ENCODE measurements at regions not wholly inside any gene's neighbourhood (a gene's known extent, or its start where the extent isn't known, plus 50 kb on each side); places are given as distances from the start of the nearest gene placed in this dataset.

DNA sequence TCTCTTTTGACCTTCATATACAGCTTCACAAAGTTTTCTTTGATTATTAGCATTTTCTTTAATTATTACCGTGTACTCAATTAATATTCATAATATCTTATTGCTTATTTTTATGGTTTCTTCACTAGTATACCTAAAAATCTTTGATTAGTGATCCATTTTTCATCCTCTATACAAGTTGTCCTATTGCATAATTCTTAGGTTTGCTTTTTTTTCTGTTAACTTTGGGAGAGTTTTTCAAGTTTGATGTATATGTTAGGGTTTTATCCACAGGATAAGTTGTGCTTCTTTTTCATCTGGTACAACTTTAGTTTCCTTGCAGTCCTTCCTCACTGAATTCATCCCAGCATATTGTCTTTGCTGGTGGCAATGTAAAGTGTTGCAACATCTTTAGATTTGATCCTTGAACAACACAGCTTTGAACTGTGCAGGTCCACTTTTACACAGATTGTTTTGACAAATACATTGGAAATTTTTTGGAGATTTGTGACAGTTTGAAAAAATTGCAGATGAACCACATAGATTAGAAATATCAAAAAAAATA, 88.6 kb upstream of the NAV3 start:
- no peak for DNase-seq (ENCODE audit: low read depth)
- TF ChIP-seq, protein P1, sequence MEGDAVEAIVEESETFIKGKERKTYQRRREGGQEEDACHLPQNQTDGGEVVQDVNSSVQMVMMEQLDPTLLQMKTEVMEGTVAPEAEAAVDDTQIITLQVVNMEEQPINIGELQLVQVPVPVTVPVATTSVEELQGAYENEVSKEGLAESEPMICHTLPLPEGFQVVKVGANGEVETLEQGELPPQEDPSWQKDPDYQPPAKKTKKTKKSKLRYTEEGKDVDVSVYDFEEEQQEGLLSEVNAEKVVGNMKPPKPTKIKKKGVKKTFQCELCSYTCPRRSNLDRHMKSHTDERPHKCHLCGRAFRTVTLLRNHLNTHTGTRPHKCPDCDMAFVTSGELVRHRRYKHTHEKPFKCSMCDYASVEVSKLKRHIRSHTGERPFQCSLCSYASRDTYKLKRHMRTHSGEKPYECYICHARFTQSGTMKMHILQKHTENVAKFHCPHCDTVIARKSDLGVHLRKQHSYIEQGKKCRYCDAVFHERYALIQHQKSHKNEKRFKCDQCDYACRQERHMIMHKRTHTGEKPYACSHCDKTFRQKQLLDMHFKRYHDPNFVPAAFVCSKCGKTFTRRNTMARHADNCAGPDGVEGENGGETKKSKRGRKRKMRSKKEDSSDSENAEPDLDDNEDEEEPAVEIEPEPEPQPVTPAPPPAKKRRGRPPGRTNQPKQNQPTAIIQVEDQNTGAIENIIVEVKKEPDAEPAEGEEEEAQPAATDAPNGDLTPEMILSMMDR (IDR thresholded peaks at IDR 0.05; ENCODE audit: low read length, missing control alignments) = no peak
- no peak overlapping the region for H3K4me3 ChIP-seq (replicated peaks; ENCODE audit: low read depth, low read length)

DNA sequence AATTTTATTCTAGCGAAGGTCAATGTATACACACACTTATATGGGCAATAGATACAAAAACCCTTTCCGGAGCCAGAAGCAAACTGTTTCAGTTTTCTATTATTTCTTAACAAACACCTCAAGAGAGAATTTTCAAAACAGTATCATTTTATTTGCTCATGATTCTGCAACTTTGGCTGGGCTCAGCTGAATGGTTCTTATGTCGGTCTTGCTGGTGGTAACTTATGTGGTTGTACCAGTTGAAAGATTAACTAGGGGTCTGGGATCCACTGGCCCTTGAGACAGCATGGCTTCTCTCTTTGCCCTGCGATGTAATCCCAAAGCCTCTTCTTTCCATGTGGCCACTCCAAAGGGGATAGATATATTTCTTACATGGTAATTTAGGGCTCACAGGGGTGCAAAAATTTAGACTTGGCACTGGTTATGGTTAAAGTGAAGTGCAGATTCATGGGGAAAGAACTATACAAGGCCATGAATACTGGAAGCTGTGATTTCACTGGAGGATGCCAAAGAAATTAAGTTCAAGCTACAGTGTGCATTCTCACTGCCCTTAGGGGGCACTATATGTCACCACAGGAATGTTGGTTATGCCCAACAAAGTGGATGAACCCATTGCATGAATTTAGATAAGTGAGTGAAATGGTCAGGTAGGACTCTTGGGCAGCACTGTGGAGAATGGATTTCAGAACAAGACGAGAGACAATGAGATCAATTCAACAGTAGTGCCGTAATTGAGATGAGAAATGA, 94.3 kb upstream of the NAV3 start:
- TF ChIP-seq, protein P1 (IDR thresholded peaks at IDR 0.05; ENCODE audit: low read length, missing control alignments) = no peak
- DNase-seq (ENCODE audit: low read depth) = no peak
- H3K4me3 ChIP-seq (replicated peaks; ENCODE audit: low read depth, low read length) = no peak overlapping the region

DNA sequence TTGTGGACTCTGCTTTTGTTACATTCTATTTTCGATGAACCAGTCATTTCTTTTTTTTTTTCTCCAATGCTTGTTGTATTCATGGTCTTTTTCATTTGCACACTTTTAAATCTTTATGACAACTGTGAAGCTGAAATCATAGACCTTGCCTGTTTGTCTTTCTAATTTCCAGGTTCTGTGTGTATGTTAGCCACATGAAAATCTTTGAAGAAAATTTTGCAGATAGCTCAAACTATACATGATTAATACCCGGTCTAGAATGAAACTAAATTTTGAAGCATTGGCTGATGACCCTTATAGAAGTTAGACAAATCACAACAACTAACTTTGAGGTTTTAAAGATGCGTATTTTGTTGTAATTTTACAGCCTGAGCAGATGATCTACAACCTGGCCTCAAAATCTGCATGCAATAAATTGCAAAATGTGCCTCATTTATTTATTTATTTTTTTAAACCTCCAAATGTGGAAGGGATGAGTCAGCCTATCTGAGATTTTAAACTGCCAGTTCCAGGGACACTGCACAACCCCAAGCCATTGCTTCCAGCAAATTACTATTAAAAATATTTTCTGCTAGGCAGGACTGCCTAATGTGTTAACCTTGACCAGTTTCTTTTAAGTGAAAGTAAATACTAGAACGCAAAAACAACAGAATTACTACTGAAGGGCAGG, 96.3 kb upstream of the NAV3 start:
- peak; percentile 41 for DNase-seq (ENCODE audit: low read depth)
- TF ChIP-seq, protein P1 (IDR thresholded peaks at IDR 0.05; ENCODE audit: low read length, missing control alignments) = no peak
- H3K4me3 ChIP-seq (replicated peaks; ENCODE audit: low read depth, low read length) = no peak overlapping the region

DNA sequence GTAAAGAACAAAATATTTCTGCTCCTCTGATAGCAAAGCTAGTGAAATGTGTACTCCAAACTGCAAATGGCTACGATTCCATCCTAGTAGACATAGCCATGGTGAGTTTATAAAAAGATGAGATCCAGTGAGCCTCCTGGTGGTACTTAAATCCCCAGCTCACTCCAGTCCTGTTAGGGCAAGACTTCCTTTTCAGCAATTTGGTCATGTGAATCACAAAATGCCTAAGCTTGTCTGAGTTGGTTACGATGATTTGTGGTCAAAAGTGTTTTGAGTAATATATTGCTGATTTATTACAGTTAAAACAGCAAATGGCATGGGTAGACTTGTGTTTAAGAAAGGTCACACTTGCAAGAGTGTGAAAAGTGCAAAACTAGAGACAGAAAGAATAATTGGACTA, 102.7 kb upstream of the NAV3 start:
- H3K4me3 ChIP-seq (replicated peaks; ENCODE audit: low read depth, low read length) = no peak overlapping the region
- TF ChIP-seq, protein P1 (IDR thresholded peaks at IDR 0.05; ENCODE audit: low read length, missing control alignments) = no peak
- no peak for DNase-seq (ENCODE audit: low read depth)

DNA sequence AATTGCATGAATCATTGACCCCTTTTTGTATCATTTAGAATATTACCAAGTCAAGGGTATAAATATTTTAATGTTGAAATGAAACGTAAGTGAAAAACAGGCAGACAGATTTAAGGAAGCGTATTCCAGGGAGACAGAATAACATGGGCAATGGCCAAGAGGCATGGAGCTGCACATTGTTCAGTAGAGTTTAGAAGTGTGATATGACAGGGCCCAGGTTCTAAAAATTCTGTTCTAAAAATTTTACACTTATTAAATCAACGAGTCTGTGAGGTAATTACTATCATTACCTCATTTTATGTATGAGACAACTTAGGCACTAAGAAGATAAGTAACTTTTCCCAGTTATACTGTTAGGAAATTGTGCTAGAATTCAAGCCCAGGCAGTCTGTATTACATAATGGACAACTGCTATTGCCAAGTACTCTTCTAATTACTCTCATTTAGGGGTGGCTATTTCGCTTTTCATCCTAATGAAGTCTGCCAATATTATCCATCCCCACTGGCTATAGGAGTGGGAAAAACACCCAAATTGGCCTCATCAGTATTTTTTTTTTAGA, 103.2 kb upstream of the NAV3 start:
- TF ChIP-seq, protein P1 (IDR thresholded peaks at IDR 0.05; ENCODE audit: low read length, missing control alignments) = no peak
- no peak for DNase-seq (ENCODE audit: low read depth)
- H3K4me3 ChIP-seq (replicated peaks; ENCODE audit: low read depth, low read length) = no peak overlapping the region

DNA sequence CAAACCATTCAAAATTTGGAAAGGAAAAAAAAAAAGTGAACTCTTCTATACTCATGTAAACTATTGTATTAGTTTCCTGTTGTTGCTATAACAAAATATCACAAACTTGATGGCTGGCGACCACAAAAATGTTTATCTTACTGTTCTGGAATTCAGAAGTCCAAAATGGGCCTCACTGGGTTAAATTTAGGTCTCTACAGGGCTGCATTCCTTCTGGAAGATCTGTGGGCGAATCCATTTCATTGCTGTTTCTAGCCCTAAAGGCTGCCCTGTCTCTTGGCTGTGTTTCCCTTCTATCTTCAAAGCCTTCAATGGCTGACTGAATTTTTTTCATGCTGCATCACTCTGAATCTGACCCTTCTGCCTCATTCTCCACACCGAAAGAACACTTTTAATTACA, 105.1 kb upstream of the NAV3 start:
- peak; percentile 67 for DNase-seq (ENCODE audit: low read depth)
- no peak overlapping the region for H3K4me3 ChIP-seq (replicated peaks; ENCODE audit: low read depth, low read length)
- TF ChIP-seq, protein P1 (IDR thresholded peaks at IDR 0.05; ENCODE audit: low read length, missing control alignments) = no peak

All from fibroblast of pulmonary artery (primary cell).